Activated B cell treated with CpG ODN at 0.5 μM for 24 hours (primary cell): ENCODE measurements at regions not wholly inside any gene's neighbourhood (a gene's known extent, or its start where the extent isn't known, plus 50 kb on each side); places are given as distances from the start of the nearest gene placed in this dataset.

Experiments used
- ATAC-seq: fragments of 200-7000 bp; cut with Tn5 transposase; one replicate; pipeline ENCODE4 v1.10.0; 2021; ENCODE audit warnings: low read depth, mild to moderate bottlenecking, moderate library complexity
- CTCF ChIA-PET: fragments of 350-600 bp; sonication (Branson Sonifier 250); formaldehyde crosslinking; loops from one replicate; lab custom pipeline; 2021; ENCODE audit warnings: antibody characterized with exemption; lab: Charles Lee
- POLR2A ChIA-PET: fragments of 350-600 bp; sonication (Branson Sonifier 250); formaldehyde crosslinking; loops from one replicate; lab custom pipeline; 2021; ENCODE audit warnings: antibody characterized with exemption; lab: Charles Lee
- DNase-seq: peaks from one replicate; pipeline ENCODE4 v3.0.0; 2022
- H3K27ac Mint-ChIP-seq: one replicate; pipeline ENCODE4 v1.8.0; 2020; ENCODE audit warnings: mixed read lengths
- H3K27me3 Mint-ChIP-seq: one replicate; pipeline ENCODE4 v1.8.0; 2021; ENCODE audit warnings: mixed read lengths
- H3K36me3 Mint-ChIP-seq: one replicate; pipeline ENCODE4 v1.8.0; 2021; ENCODE audit warnings: low read depth, mixed read lengths
- H3K4me1 Mint-ChIP-seq: one replicate; pipeline ENCODE4 v1.8.0; 2021; ENCODE audit warnings: mixed read lengths
- H3K4me3 Mint-ChIP-seq: one replicate; pipeline ENCODE4 v1.8.0; 2020; ENCODE audit warnings: mild to moderate bottlenecking, mixed read lengths
- H3K9me3 Mint-ChIP-seq: one replicate; pipeline ENCODE4 v1.8.0; 2020; ENCODE audit warnings: mixed read lengths
- CTCF ChIP-seq: fragments of 200-600 bp; IDR thresholded peaks from one replicate; pipeline ENCODE4 v1.8.0; 2022; ENCODE audit warnings: antibody characterized with exemption, mild to moderate bottlenecking
- intact Hi-C: fragments of 100-400 bp; cut with micrococcal nuclease; formaldehyde crosslinking; loops from one replicate; pipeline ENCODE4 v1.15.1; 2024

GRCh38 chr5:85849411-85849810 is 768.3 kb upstream of the COX7C start:
- ChIA-PET CTCF (no interaction called here), POLR2A (no interaction called here)
- TF ChIP-seq CTCF = no peak
- Mint-ChIP-seq H3K4me3 (no peak overlapping the region), H3K36me3 (no peaks in the 10 kb centered on the region), H3K9me3 (peaks cover 2% of the 10 kb centered on the region), H3K4me1 (no peaks in the 10 kb centered on the region), H3K27me3 (no peaks in the 10 kb centered on the region), H3K27ac (no peak overlapping the region)
- intact Hi-C loops = no loop called here
- no peak for ATAC-seq
- DNase-seq = no peak

GRCh38 chr5:85865296-85865695 is 752.4 kb upstream of the COX7C start:
- DNase-seq (no peak), ATAC-seq (no peak)
- Mint-ChIP-seq H3K4me3 (no peak overlapping the region), H3K27ac (no peak overlapping the region), H3K27me3 (no peaks in the 10 kb centered on the region), H3K4me1 (no peaks in the 10 kb centered on the region), H3K9me3 (peaks cover 4% of the 10 kb centered on the region), H3K36me3 (no peaks in the 10 kb centered on the region)
- intact Hi-C loops = no loop called here
- ChIA-PET CTCF (no interaction called here), POLR2A (no interaction called here)
- TF ChIP-seq CTCF = no peak

GRCh38 chr5:85868070-85868469 is 749.7 kb upstream of the COX7C start:
- TF ChIP-seq CTCF = no peak
- Mint-ChIP-seq H3K4me3 (no peak overlapping the region), H3K27ac (no peak overlapping the region), H3K36me3 (no peaks in the 10 kb centered on the region), H3K27me3 (no peaks in the 10 kb centered on the region), H3K9me3 (peaks cover 7% of the 10 kb centered on the region), H3K4me1 (no peaks in the 10 kb centered on the region)
- no peak for ATAC-seq
- ChIA-PET POLR2A (no interaction called here), CTCF (no interaction called here)
- intact Hi-C loops = no loop called here
- no peak for DNase-seq

- Mint-ChIP-seq H3K27me3 (no peaks in the 10 kb centered on the region), H3K27ac (no peak overlapping the region), H3K4me3 (no peak overlapping the region), H3K4me1 (no peaks in the 10 kb centered on the region), H3K36me3 (no peaks in the 10 kb centered on the region), H3K9me3 (no peaks in the 10 kb centered on the region)
- ChIA-PET CTCF (no interaction called here), POLR2A (no interaction called here)
- DNase-seq (no peak), ATAC-seq (no peak)
- intact Hi-C loops = no loop called here
- TF ChIP-seq CTCF = no peak
Observed at GRCh38 chr5:85893996-85894395, 723.7 kb upstream of the COX7C start.

- no peaks in the 10 kb centered on the region for H3K27me3 Mint-ChIP-seq
Observed at GRCh38 chr5:85896514-85896913, 721.2 kb upstream of the COX7C start.

More at GRCh38 chr5:85896514-85896913, 721.2 kb upstream of the COX7C start:
- ChIA-PET POLR2A (no interaction called here), CTCF (no interaction called here)
- intact Hi-C loops = no loop called here
- TF ChIP-seq CTCF = no peak
- DNase-seq = no peak
- Mint-ChIP-seq H3K36me3 (no peaks in the 10 kb centered on the region), H3K4me3 (no peak overlapping the region), H3K4me1 (no peaks in the 10 kb centered on the region), H3K27ac (no peak overlapping the region), H3K9me3 (no peaks in the 10 kb centered on the region)
- ATAC-seq = no peak
